GM12892 (cell line): ENCODE measurements at regions not wholly inside any gene's neighbourhood (a gene's known extent, or its start where the extent isn't known, plus 50 kb on each side); places are given as distances from the start of the nearest gene placed in this dataset.

Experiments
- POLR2A ChIP-seq: IDR thresholded peaks from 2 replicates; pipeline ENCODE4 v1.6.1; 2011; ENCODE audit warnings: low read depth, low read length, control low read depth
- POLR2AphosphoS5 ChIP-seq: IDR thresholded peaks from 2 replicates; pipeline ENCODE4 v1.6.1; 2011; ENCODE audit warnings: low read depth, low read length, control low read depth
- TAF1 ChIP-seq: IDR thresholded peaks from 2 replicates; pipeline ENCODE4 v1.6.1; 2011; ENCODE audit warnings: low read depth, mild to moderate bottlenecking, control low read depth, low read length, borderline replicate concordance

DNA sequence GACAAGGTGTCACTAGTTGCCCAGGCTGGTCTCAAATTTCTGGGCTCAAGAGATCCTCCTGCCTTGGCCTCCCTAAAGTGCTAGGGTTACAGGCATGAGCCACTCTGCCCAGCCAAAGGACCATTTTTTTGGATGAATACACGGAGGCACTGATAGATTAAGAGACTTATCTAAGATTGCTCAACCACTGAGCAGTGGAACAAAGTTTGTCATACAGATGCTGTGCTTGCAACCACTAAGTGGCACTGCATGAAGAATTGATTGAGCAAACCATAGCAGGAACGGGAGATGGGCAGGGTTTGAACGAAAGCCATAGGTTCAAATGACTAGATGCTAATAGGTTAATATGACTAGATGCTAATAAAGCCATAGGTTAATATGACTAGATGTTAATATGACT, 61.1 kb downstream of the EBLN1 start:
- TF ChIP-seq POLR2A: no peak
- TF ChIP-seq POLR2AphosphoS5: no peak
- no peak for TF ChIP-seq TAF1
